Endodermal cell (in vitro differentiated cells): ENCODE measurements at regions not wholly inside any gene's neighbourhood (a gene's known extent, or its start where the extent isn't known, plus 50 kb on each side); places are given as distances from the start of the nearest gene placed in this dataset.

Experiments
- DNase-seq: peaks from one replicate; pipeline ENCODE4 v3.0.0-alpha.2; 2017
- H3K27ac ChIP-seq: 2 replicates; pipeline ENCODE4 v1.5.1; 2013; ENCODE audit warnings: mild to moderate bottlenecking, low read depth, low read length, moderate library complexity
- H3K27me3 ChIP-seq: 2 replicates; pipeline ENCODE4 v1.6.1; 2013; ENCODE audit warnings: mild to moderate bottlenecking, low read length, moderate library complexity; ENCODE audit not compliant: insufficient read depth, control insufficient read depth, poor library complexity, severe bottlenecking
- H3K36me3 ChIP-seq: 2 replicates; pipeline ENCODE4 v1.7.0; 2013; ENCODE audit warnings: mild to moderate bottlenecking, low read length, moderate library complexity; ENCODE audit not compliant: control insufficient read depth, insufficient read depth
- H3K4me1 ChIP-seq: one replicate; pipeline ENCODE4 v1.7.0; 2013; ENCODE audit warnings: low read length; ENCODE audit not compliant: control insufficient read depth, insufficient read depth
- H3K4me3 ChIP-seq: 2 replicates; pipeline ENCODE4 v1.5.1; 2013; ENCODE audit warnings: mild to moderate bottlenecking, low read length, moderate library complexity
- H3K9ac ChIP-seq: 2 replicates; pipeline ENCODE4 v1.6.1; 2013; ENCODE audit warnings: mild to moderate bottlenecking, low read length, moderate library complexity; ENCODE audit not compliant: poor library complexity, severe bottlenecking; ENCODE audit errors: extremely low read depth
- H3K9me3 ChIP-seq: 2 replicates; pipeline ENCODE4 v1.6.1; 2013; ENCODE audit warnings: mild to moderate bottlenecking, low read length, moderate library complexity; ENCODE audit not compliant: control insufficient read depth
- H3K27ac Mint-ChIP-seq: 2 replicates; pipeline ENCODE4 v1.8.0; 2020; ENCODE audit warnings: mixed read lengths
- H3K27me3 Mint-ChIP-seq: 2 replicates; pipeline ENCODE4 v1.8.0; 2021; ENCODE audit warnings: mild to moderate bottlenecking, mixed read lengths; ENCODE audit not compliant: insufficient read depth
- H3K36me3 Mint-ChIP-seq: 2 replicates; pipeline ENCODE4 v1.8.0; 2020; ENCODE audit warnings: low read depth, mixed read lengths
- H3K4me1 Mint-ChIP-seq: 2 replicates; pipeline ENCODE4 v1.8.0; 2020; ENCODE audit warnings: mixed read lengths
- H3K4me3 Mint-ChIP-seq: 2 replicates; pipeline ENCODE4 v1.8.0; 2020; ENCODE audit warnings: mild to moderate bottlenecking, moderate library complexity, mixed read lengths
- H3K9me3 Mint-ChIP-seq: 2 replicates; pipeline ENCODE4 v1.8.0; 2020; ENCODE audit warnings: mild to moderate bottlenecking, mixed read lengths
- CTCF ChIP-seq: fragments of 200-600 bp; sonication (generic); conservative IDR thresholded peaks from 2 replicates; pipeline ENCODE4 v1.5.0; 2021; ENCODE audit warnings: antibody characterized with exemption, mild to moderate bottlenecking
- WGBS, 2 experiments: methylation state at CpG; one replicate each; pipeline versions ENCODE4 v1.1.5 to v1.1.7; 2013; ENCODE audit warnings: missing lambda C conversion rate in 2 of 2, mixed read lengths in 1 of 2; ENCODE audit not compliant: insufficient coverage in 1 of 2, insufficient read length in 1 of 2; 5-methylcytosine and 5-hydroxymethylcytosine counted together

- Histone ChIP-seq H3K27ac (no peak overlapping the region), H3K27me3 (no peaks in the 10 kb centered on the region), H3K4me3 (no peak overlapping the region), H3K9me3 (no peaks in the 10 kb centered on the region), H3K4me1 (peaks cover 7% of the 10 kb centered on the region), H3K9ac (no peak overlapping the region), H3K36me3 (no peaks in the 10 kb centered on the region)
- no peak for TF ChIP-seq CTCF
- no peak for DNase-seq
- Mint-ChIP-seq H3K36me3 (no peaks in the 10 kb centered on the region), H3K4me1 (peaks cover 28% of the 10 kb centered on the region), H3K27me3 (peaks cover 12% of the 10 kb centered on the region), H3K9me3 (no peaks in the 10 kb centered on the region), H3K27ac (no peak overlapping the region), H3K4me3 (no peak overlapping the region)
- 58 to 86% methylated on average over 2 of the region's 2 CpGs for WGBS, 2 experiments
Observed at GRCh38 chr18:10070561-10071000, 156.8 kb downstream of the VAPA start.

GRCh38 chr18:10072671-10073175, 158.9 kb downstream of the VAPA start:
- H3K9ac ChIP-seq, result no peak overlapping the region
- Mint-ChIP-seq H3K4me3 (no peak overlapping the region), H3K27me3 (peaks cover 14% of the 10 kb centered on the region), H3K36me3 (no peaks in the 10 kb centered on the region), H3K27ac (no peak overlapping the region), H3K4me1 (peaks cover 39% of the 10 kb centered on the region), H3K9me3 (no peaks in the 10 kb centered on the region)
- H3K27me3 ChIP-seq, result no peaks in the 10 kb centered on the region
- H3K9me3 ChIP-seq, result no peaks in the 10 kb centered on the region
- H3K36me3 ChIP-seq, result no peaks in the 10 kb centered on the region
- peaks cover 13% of the 10 kb centered on the region for H3K4me1 ChIP-seq
- no peak for DNase-seq
- no peak for TF ChIP-seq CTCF
- 89 to 97% methylated on average over 4 to 5 of the region's 5 CpGs for whole genome bisulfite sequencing, 2 experiments
- no peak overlapping the region for H3K4me3 ChIP-seq
- H3K27ac ChIP-seq, result no peak overlapping the region

GRCh38 chr18:10074110-10074509, 160.3 kb downstream of the VAPA start:
- H3K36me3 Mint-ChIP-seq, result no peaks in the 10 kb centered on the region
- no peaks in the 10 kb centered on the region for H3K9me3 ChIP-seq
- peaks cover 14% of the 10 kb centered on the region for H3K27me3 Mint-ChIP-seq
- H3K27ac Mint-ChIP-seq, result no peak overlapping the region
- WGBS, 2 experiments, result 89 to 100% methylated on average over 2 to 3 of the region's 3 CpGs
- H3K27ac ChIP-seq, result no peak overlapping the region
- peaks cover 39% of the 10 kb centered on the region for H3K4me1 Mint-ChIP-seq
- H3K27me3 ChIP-seq, result no peaks in the 10 kb centered on the region
- no peak for TF ChIP-seq CTCF
- no peak overlapping the region for H3K4me3 ChIP-seq
- H3K4me1 ChIP-seq, result peaks cover 13% of the 10 kb centered on the region
- no peaks in the 10 kb centered on the region for H3K9me3 Mint-ChIP-seq
- DNase-seq, result no peak
- H3K9ac ChIP-seq, result no peak overlapping the region
- H3K4me3 Mint-ChIP-seq, result no peak overlapping the region
- H3K36me3 ChIP-seq, result no peaks in the 10 kb centered on the region
